ENCODE measurements at regions not wholly inside any gene's neighbourhood (a gene's known extent, or its start where the extent isn't known, plus 50 kb on each side); places are given as distances from the start of the nearest gene placed in this dataset.
"Not testable (repeated sequence)": the region's sequence is repeated elsewhere in the genome, so short reads cannot be mapped to it uniquely, and the experiment has no call there.

GRCh38 chr14:105998597-105998996 lies 472.2 kb downstream of the TMEM121 start:
- DNase-seq: not testable (repeated sequence)

- peak; percentile 84 for DNase-seq
These were observed 473.1 kb downstream of the TMEM121 start for GRCh38 chr14:105999361-106000028.

- DNase-seq: peak; percentile 29
These were observed 473.7 kb downstream of the TMEM121 start for GRCh38 chr14:106000029-106000511.

GRCh38 chr14:106001277-106001676 lies 474.9 kb downstream of the TMEM121 start:
- not testable (repeated sequence) for DNase-seq

GRCh38 chr14:106003351-106003750 lies 477.0 kb downstream of the TMEM121 start:
- no peak for DNase-seq

GRCh38 chr14:106004937-106005795 lies 478.8 kb downstream of the TMEM121 start:
- peak; percentile 58 for DNase-seq

GRCh38 chr14:106006043-106006442 lies 479.7 kb downstream of the TMEM121 start:
- DNase-seq: peak; percentile 49

GRCh38 chr14:106006716-106007115 lies 480.3 kb downstream of the TMEM121 start:
- not testable (repeated sequence) for DNase-seq

- DNase-seq: no peak
These were observed 484.4 kb downstream of the TMEM121 start for GRCh38 chr14:106010783-106011182.

GRCh38 chr14:106011631-106012360 lies 485.4 kb downstream of the TMEM121 start:
- peak; percentile 82 for DNase-seq

- not testable (repeated sequence) for DNase-seq
These were observed 486.0 kb downstream of the TMEM121 start for GRCh38 chr14:106012361-106012725.

GRCh38 chr14:106013879-106014376 lies 487.5 kb downstream of the TMEM121 start:
- no peak for DNase-seq

- DNase-seq: not testable (repeated sequence)
These were observed 491.6 kb downstream of the TMEM121 start for GRCh38 chr14:106017952-106018351.

GRCh38 chr14:106021832-106022231 lies 495.4 kb downstream of the TMEM121 start:
- no peak for DNase-seq

GRCh38 chr14:106022648-106023047 lies 496.3 kb downstream of the TMEM121 start:
- DNase-seq: not testable (repeated sequence)

- DNase-seq: no peak
These were observed 497.0 kb downstream of the TMEM121 start for GRCh38 chr14:106023411-106023810.

GRCh38 chr14:106024983-106025604 lies 498.7 kb downstream of the TMEM121 start:
- DNase-seq: peak; percentile 16

- DNase-seq: no peak
These were observed 499.6 kb downstream of the TMEM121 start for GRCh38 chr14:106026026-106026425.

- DNase-seq: not testable (repeated sequence)
These were observed 501.4 kb downstream of the TMEM121 start for GRCh38 chr14:106027759-106028158.

GRCh38 chr14:106029959-106030358 lies 503.6 kb downstream of the TMEM121 start:
- DNase-seq: no peak

GRCh38 chr14:106037380-106037779 lies 511.0 kb downstream of the TMEM121 start:
- DNase-seq: no peak

- no peak for DNase-seq
These were observed 511.9 kb downstream of the TMEM121 start for GRCh38 chr14:106038263-106038662.

GRCh38 chr14:106039400-106039799 lies 513.0 kb downstream of the TMEM121 start:
- DNase-seq: peak; percentile 66
